Psoas muscle (tissue), 7 donors: ENCODE measurements at regions not wholly inside any gene's neighbourhood (a gene's known extent, or its start where the extent isn't known, plus 50 kb on each side); places are given as distances from the start of the nearest gene placed in this dataset.

Source experiments
- ATAC-seq, 4 donors: fragments of 200-7000 bp; cut with Tn5 transposase; one replicate each; pipeline ENCODE4 v1.9.1; 2020; ENCODE audit warnings: moderate library complexity in 3 of 4, mild to moderate bottlenecking in 2 of 4
- DNase-seq, 2 donors: peaks; one replicate each; pipeline ENCODE4 v3.0.0-alpha.2; 2020
- H3K27ac ChIP-seq: fragments of 200-600 bp; one replicate; pipeline ENCODE4 v1.8.0; 2022
- H3K27me3 ChIP-seq, 3 donors: fragments of 200-600 bp in 1 of 3; one replicate each; pipeline versions ENCODE4 v1.6.1 to v1.8.0; 2013 to 2022; ENCODE audit warnings: low read length in 2 of 3, mild to moderate bottlenecking in 2 of 3, moderate library complexity in 1 of 3; ENCODE audit not compliant: insufficient read depth in 3 of 3
- H3K36me3 ChIP-seq, 2 donors: fragments of 200-600 bp in 1 of 2; one replicate each; pipeline versions ENCODE4 v1.6.1 to v1.8.0; 2013 to 2022; ENCODE audit warnings: low read depth in 1 of 2, mild to moderate bottlenecking in 1 of 2, moderate library complexity in 1 of 2; ENCODE audit not compliant: insufficient read depth in 1 of 2
- H3K4me1 ChIP-seq: fragments of 200-600 bp; one replicate; pipeline ENCODE4 v1.8.0; 2022
- H3K4me3 ChIP-seq: fragments of 200-600 bp; one replicate; pipeline ENCODE4 v1.8.0; 2022; ENCODE audit warnings: mild to moderate bottlenecking
- H3K9me3 ChIP-seq: fragments of 200-600 bp; one replicate; pipeline ENCODE4 v1.8.0; 2022
- WGBS, 3 donors: extraction: QIAGEN DNeasy Blood & Tissue Kit; methylation state at CpG; one replicate each; pipeline versions ENCODE4 v1.1.6 to v1.1.7; 2013; 5-methylcytosine and 5-hydroxymethylcytosine counted together
- intact Hi-C, 2 donors: fragments of 100-400 bp; cut with DNase I; formaldehyde crosslinking; loops; one replicate each; pipeline versions ENCODE4 v1.11.0 to v1.14.2; 2022
- TF ChIP-seq, protein P1 (sequence below): fragments of 200-600 bp; IDR thresholded peaks from one replicate; pipeline ENCODE4 v1.8.0; 2022; ENCODE audit warnings: antibody characterized with exemption
- donor health status: healthy with polysubstance abuse.
- donor health status: DM: no; HTN: no; CAD: no; lungs with moderate emphysema.
- donor health status: Bipolar disorder and iron deficiency.
- donor health status: healthy.
- donor health status: DM: yes; HTN: yes; CAD: no.
- donor health status: DM: no; HTN: no; CAD: no.
- donor health status: DM: yes; HTN: yes; CAD: no.

DNA sequence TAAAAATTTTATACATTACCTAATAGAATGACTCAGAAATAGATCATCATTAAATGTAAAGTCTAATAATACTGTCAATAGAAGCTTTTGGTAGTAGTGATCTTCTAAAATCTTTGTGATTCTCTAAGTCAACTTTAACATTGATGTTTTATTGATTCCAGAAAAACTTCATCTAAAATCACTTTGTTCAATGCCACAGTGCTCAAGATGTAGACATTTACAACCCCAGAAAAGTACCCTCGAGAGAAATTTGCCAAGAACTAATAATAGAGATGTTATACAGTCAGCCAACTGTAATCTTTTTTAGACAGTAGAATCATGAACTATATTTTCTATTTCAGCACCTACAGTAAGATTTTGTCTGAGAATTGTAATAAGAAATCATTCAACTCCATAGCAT, 369.2 kb upstream of the AKR1E2 start:
- H3K27ac ChIP-seq = no peak overlapping the region
- no peaks in the 10 kb centered on the region for H3K4me1 ChIP-seq
- WGBS, 3 donors = 22 to 37% (median 31%) methylated on average over 1 of the region's 1 CpG
- intact Hi-C loops = no loop called here
- no peaks in the 10 kb centered on the region for H3K9me3 ChIP-seq
- DNase-seq (no peak), ATAC-seq (no peak)
- TF ChIP-seq, protein P1, sequence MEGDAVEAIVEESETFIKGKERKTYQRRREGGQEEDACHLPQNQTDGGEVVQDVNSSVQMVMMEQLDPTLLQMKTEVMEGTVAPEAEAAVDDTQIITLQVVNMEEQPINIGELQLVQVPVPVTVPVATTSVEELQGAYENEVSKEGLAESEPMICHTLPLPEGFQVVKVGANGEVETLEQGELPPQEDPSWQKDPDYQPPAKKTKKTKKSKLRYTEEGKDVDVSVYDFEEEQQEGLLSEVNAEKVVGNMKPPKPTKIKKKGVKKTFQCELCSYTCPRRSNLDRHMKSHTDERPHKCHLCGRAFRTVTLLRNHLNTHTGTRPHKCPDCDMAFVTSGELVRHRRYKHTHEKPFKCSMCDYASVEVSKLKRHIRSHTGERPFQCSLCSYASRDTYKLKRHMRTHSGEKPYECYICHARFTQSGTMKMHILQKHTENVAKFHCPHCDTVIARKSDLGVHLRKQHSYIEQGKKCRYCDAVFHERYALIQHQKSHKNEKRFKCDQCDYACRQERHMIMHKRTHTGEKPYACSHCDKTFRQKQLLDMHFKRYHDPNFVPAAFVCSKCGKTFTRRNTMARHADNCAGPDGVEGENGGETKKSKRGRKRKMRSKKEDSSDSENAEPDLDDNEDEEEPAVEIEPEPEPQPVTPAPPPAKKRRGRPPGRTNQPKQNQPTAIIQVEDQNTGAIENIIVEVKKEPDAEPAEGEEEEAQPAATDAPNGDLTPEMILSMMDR = no peak
- H3K36me3 ChIP-seq = no peaks in the 10 kb centered on the region
- no peaks in the 10 kb centered on the region for H3K27me3 ChIP-seq
- H3K4me3 ChIP-seq = no peak overlapping the region

DNA sequence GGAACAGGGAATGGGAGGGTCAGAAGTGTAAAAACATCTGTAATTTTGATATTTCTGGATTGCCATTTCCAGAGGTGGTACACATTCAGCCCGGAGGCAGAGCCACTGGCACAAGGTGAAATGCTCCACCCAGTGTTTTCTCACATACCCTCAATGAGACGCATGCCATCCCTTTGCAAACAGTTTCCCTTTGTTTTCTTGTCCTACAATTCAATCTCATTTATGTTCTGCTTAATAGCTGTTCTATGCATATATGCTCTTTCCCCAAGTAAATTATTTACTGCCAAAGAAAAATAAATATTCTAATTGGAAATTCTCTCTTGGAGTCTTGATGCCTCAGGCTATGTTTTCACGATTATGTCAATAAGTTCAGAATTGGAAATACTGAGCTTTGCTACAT, 369.7 kb upstream of the AKR1E2 start:
- no peak for ATAC-seq
- intact Hi-C loops = no loop called here
- Histone ChIP-seq H3K36me3 (no peaks in the 10 kb centered on the region), H3K4me3 (no peak overlapping the region), H3K27me3 (no peaks in the 10 kb centered on the region), H3K4me1 (no peaks in the 10 kb centered on the region), H3K9me3 (no peaks in the 10 kb centered on the region), H3K27ac (no peak overlapping the region)
- TF ChIP-seq, protein P1 = no peak
- 82 to 87% (median 83%) methylated on average over 3 of the region's 3 CpGs for WGBS, 3 donors
- no peak for DNase-seq

DNA sequence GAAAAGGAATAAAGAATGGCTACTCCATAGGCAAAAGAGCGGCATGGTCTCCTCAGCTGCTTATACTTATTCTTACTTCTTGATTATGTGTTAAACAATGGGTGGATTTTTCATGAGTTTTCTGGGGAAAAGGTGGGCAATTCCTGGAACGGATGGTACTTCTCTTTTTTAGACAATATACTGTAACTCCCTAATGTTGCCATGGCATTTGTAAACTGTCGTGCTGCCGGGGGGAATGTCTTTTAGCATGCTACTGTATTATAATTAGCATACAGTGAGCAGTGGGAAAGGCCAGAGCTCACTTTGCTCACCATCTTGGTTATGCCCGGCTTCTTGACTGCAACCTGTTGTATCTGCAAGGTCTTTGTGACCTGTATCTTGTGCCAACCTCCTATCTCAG, 372.1 kb upstream of the AKR1E2 start:
- intact Hi-C loops = no loop called here
- TF ChIP-seq, protein P1 = no peak
- no peaks in the 10 kb centered on the region for H3K4me1 ChIP-seq
- no peak for ATAC-seq
- no peaks in the 10 kb centered on the region for H3K9me3 ChIP-seq
- H3K36me3 ChIP-seq = no peaks in the 10 kb centered on the region
- H3K4me3 ChIP-seq = no peak overlapping the region
- DNase-seq = no peak
- no peaks in the 10 kb centered on the region for H3K27me3 ChIP-seq
- 69 to 93% (median 92%) methylated on average over 5 of the region's 5 CpGs for WGBS, 3 donors
- no peak overlapping the region for H3K27ac ChIP-seq

DNA sequence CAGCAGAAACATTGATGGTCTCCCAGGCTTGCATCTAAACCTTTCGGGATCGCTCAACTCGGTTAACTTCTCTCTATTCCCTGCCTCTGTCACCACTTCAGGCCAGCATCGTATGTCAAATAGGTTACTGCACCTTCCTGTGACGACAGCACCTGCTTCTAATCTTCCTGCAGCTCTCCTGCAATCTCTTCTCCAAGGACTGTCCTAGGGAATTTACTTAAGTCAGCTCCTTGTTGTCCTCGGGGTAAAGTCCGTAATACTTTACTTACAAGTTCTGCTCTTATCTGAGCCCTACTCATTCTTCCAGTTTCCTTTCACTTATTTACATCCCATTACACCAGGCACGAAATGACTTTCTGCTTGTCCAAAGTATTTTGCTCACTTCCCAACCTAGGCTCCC, 372.7 kb upstream of the AKR1E2 start:
- no peaks in the 10 kb centered on the region for H3K27me3 ChIP-seq
- no peaks in the 10 kb centered on the region for H3K4me1 ChIP-seq
- DNase-seq = no peak
- no peak overlapping the region for H3K4me3 ChIP-seq
- H3K9me3 ChIP-seq = no peaks in the 10 kb centered on the region
- TF ChIP-seq, protein P1 = no peak
- H3K27ac ChIP-seq = no peak overlapping the region
- intact Hi-C loops = no loop called here
- 92 to 94% (median 94%) methylated on average over 8 of the region's 8 CpGs for WGBS, 3 donors
- no peaks in the 10 kb centered on the region for H3K36me3 ChIP-seq
- ATAC-seq = no peak
